ENCODE measurements at regions not wholly inside any gene's neighbourhood (a gene's known extent, or its start where the extent isn't known, plus 50 kb on each side); places are given as distances from the start of the nearest gene placed in this dataset.
"Not testable (repeated sequence)": the region's sequence is repeated elsewhere in the genome, so short reads cannot be mapped to it uniquely, and the experiment has no call there.

DNA sequence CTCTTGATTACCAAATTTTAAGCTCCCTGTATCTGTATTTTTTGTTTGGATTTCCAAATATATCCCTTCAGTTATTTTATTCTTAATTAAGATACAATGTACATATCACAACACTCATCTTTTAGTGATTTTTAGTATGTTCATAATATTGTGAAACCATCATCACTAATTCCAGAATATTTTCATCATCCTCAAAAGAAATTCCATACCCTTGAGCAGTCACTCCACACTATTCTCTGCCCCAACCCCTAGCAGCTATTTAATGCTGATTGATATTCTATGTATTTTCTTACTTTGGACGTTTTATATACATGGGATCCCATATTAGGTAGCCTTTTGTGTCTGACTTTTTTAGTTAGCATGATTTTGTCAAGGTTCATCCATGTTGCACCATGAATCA lies 127.4 kb upstream of the SLC8A1 start:
- no peak for DNase-seq (ENCODE audit: low spot score)

DNA sequence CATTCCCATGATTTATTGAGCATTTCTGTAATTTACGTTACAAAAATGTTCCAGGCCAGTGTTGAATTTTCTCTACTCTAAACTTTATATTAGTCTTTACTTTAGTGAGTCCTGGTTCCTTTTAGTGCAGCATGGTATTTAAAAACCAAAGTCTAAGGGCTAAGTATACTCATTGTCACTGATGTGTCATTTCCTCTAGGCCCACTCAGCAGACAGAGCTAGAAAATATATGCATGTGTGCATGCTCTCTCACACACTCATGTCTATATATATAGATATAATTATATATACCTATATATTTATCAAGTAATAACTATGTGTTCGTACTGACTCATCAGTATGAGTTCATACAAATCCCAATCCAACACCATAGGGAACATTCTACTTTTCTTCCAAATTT lies 132.5 kb upstream of the SLC8A1 start:
- DNase-seq (ENCODE audit: low spot score), result no peak

DNA sequence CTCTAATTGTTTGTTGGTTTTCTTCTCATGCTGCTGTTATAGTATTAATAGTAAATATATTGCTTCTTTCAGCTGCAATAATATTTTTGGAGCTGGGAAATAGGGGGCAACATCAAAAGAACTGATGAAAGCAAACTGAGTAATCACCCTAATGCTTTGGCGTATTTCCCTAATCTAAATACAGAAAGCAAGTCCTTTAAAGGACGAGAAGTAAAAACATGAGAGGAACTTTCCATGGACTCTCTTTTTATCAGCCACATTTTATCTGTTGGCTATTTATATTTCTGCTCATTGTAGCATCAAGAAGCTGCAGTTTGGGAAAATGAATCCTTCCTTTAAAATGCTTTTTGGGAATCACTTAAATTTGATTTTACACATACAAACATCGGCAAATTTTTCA lies 139.9 kb upstream of the SLC8A1 start:
- no peak for DNase-seq (ENCODE audit: low spot score)

GRCh38 chr2:40592218-40592617 lies 140.3 kb upstream of the SLC8A1 start:
- DNase-seq (ENCODE audit: low spot score), result no peak

DNA sequence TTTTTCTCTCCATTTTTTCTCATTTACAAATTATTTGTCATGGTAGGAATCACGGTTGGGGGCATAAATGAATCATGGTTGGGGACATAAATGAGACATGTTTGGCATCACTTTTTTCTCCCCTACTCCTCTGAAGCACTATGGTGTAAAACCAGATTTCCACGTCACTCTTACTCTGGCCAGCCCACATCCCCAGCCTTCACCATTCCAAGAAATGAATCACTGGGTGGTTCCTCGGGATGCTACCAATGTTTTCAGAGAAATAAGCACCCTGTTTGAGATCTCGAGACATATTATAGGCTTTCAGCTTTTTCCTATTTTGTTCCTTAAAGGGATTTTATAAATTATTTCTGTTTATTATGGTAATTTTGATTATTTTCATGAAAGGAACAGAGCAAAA lies 155.0 kb upstream of the SLC8A1 start:
- DNase-seq (ENCODE audit: low spot score), result no peak

DNA sequence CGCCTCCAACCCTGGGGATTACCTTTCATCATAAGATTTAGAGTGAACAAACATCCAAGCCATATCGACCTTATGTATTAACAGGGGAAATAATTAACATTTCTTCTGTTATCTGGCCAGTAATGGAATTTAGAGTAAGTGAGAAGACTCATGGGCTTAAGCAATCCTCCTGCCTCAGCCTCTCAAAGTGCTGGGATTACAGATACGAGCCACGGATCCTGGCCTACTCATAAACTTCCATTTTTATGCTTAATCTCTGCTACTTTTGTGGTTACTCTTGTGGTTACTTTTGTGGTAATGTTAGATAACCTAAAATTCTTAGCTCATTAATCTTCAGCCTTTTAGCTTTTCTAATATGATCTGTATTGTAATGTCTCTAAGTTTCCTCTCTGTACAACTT lies 159.3 kb upstream of the SLC8A1 start:
- no peak for DNase-seq (ENCODE audit: low spot score)

DNA sequence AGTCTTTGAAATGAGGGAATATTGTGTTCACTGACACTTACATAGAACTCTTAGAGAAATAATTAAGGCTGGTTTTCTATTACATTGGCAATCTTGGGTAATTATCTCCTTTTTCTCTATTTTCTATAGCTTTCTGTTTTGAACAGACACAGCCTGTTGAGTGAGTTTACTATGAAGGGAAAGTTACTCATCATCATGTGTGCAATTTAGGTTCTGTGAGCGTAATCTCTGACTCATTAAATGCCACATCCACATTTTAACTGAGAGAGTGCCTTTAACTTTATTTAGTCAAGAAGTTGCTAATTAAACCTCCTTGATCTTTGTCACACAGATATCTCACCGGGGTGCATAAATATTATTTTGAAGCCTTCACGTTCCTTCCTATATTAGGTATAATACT lies 174.0 kb upstream of the SLC8A1 start:
- no peak for DNase-seq (ENCODE audit: low spot score)

DNA sequence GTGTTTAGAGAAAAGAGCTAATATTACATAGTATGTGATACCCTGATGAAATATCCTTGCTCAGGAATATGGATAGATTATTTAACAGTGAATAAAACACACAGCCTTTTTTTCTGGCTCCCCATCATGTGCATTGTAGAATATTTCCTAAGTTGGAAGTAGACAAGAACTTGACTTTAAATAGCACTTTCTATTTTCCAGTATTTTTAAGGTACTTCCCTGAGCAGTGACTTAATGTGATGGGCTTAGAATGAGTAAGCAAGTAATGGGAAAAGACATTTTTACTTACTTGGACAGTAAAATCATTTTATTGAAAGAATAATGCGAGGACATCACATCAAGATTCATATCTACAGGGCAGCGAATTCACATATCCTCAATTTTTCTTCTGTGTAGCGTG lies 176.7 kb upstream of the SLC8A1 start:
- no peak for DNase-seq (ENCODE audit: low spot score)

- DNase-seq (ENCODE audit: low spot score), result no peak
Measured at GRCh38 chr2:40629768-40630434, 178.0 kb upstream of the SLC8A1 start.

GRCh38 chr2:40639320-40639719 lies 187.4 kb upstream of the SLC8A1 start:
- no peak for DNase-seq (ENCODE audit: low spot score)

- DNase-seq (ENCODE audit: low spot score), result no peak
Measured at GRCh38 chr2:40642237-40642636, 190.3 kb upstream of the SLC8A1 start.

DNA sequence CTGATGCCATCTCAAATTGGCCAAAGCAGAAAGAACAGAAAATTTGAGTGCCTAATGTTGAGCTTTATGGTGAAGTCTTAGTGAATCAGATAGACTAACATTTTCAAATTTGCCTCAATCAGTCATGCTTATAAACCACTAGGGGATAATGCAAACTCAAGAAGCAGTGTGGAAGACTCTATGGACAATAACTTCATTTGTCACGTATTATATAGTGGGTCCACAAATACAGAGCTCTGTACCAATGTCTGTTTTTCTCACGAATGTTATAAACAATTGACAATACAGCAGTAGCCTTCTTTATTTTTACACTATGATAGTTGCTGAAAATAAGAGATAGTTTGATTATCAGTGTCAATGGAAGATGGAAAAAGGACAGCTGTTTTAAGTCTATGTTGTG lies 190.8 kb upstream of the SLC8A1 start:
- no peak for DNase-seq (ENCODE audit: low spot score)

- DNase-seq (ENCODE audit: low spot score), result no peak
Measured at GRCh38 chr2:40646642-40647041, 194.8 kb upstream of the SLC8A1 start.

- no peak for DNase-seq (ENCODE audit: low spot score)
Measured at GRCh38 chr2:40652155-40652554, 200.3 kb upstream of the SLC8A1 start.

- no peak for DNase-seq (ENCODE audit: low spot score)
Measured at GRCh38 chr2:40653829-40654228, 201.9 kb upstream of the SLC8A1 start.

DNA sequence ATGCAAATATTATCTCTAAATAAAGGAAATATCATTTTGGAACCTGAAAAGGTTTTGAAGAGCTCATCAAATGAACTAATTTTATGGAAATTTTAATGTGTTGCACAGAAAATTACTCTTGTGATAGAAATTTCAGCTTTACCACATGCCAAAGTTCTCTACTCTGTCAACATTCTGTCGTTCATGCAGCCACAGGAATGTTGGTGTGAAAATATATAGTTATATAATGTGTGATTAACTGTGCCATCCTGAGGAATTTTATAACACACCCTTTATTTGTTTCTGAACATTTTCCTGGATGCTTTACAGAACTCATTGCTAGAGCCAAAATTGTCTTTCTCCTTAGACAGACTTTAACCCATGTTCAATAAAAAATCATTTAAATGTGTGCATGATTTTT lies 202.5 kb upstream of the SLC8A1 start:
- no peak for DNase-seq (ENCODE audit: low spot score)

- no peak for DNase-seq (ENCODE audit: low spot score)
Measured at GRCh38 chr2:40658941-40659340, 207.1 kb upstream of the SLC8A1 start.

DNA sequence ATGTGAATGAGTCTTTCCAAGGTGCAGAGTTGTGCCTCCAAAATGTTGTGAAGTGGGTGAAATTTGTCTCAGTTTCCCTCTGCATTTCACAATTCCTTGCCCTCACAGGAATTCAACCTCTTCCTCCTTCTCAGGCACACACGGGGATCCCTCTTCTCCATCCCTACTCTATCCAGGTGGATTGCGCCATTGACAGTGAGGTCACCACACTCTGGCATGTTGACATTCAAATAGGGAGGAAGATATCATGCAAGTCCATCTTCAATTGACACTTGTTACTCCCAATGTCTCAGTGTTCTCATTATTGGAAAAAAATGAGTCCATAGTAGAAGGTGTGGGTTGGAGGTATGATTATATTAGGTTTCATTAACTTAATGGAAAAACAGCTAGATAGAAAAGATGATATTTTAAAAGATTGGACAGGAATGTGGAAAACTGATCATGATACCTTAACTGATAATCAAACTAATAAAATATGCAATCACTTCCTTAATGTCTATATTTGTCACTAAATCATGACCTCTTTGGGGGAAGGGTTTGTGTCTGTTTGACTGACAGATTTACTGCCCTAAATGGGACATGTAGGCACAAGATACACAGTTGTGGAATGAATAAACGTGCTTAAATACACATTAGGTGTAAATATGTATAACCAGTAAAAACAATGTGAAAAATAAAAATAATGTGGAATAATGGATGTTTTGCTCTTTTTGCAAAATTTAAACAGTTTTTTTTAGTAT lies 213.8 kb upstream of the SLC8A1 start:
- no peak for DNase-seq (ENCODE audit: low spot score)

GRCh38 chr2:40666398-40666797 lies 214.5 kb upstream of the SLC8A1 start:
- DNase-seq (ENCODE audit: low spot score), result no peak

- no peak for DNase-seq (ENCODE audit: low spot score)
Measured at GRCh38 chr2:40668425-40668824, 216.5 kb upstream of the SLC8A1 start.

DNA sequence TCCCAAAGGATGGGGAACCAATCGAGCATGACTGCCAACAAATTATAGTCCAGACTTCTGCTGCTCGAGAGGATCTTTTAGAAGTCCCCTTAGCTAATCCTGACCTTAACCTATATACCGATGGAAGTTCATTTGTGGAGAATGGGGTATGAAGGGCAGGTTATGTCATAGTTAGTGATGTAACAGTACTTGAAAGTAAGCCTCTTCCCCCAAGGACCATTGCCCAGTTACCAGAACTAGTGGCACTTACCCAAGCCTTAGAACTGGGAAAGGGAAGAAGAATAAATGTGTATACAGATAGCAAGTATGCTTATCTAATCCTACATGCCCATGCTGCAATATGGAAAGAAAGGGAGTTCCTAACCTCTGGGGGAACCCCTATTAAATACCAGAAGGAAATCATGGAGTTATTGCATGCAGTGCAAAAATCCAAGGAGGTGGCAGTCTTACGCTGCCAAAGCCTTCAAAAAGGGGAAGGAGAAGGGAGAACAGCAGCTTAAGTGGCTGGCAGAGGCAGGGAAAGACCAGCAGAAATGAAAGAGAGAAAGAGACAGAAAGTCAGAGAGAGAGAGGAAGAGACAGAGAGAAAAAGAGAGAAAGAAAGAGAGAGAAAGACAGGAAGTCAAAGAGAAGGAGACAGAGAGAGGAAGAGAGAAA lies 224.4 kb upstream of the SLC8A1 start:
- DNase-seq (ENCODE audit: low spot score), result not testable (repeated sequence)

GRCh38 chr2:40680547-40680946 lies 228.7 kb upstream of the SLC8A1 start:
- no peak for DNase-seq (ENCODE audit: low spot score)

GRCh38 chr2:40690036-40690435 lies 238.1 kb upstream of the SLC8A1 start:
- DNase-seq (ENCODE audit: low spot score), result no peak
